GM18520 (cell line): ENCODE measurements at regions not wholly inside any gene's neighbourhood (a gene's known extent, or its start where the extent isn't known, plus 50 kb on each side); places are given as distances from the start of the nearest gene placed in this dataset.
"Not testable (repeated sequence)": the region's sequence is repeated elsewhere in the genome, so short reads cannot be mapped to it uniquely, and the experiment has no call there.

Experiments used
- ATAC-seq: cut with Tn5 transposase; IDR thresholded peaks from one replicate; pipeline ENCODE4 v1.9.1; 2021; ENCODE audit not compliant: unreplicated experiment

DNA sequence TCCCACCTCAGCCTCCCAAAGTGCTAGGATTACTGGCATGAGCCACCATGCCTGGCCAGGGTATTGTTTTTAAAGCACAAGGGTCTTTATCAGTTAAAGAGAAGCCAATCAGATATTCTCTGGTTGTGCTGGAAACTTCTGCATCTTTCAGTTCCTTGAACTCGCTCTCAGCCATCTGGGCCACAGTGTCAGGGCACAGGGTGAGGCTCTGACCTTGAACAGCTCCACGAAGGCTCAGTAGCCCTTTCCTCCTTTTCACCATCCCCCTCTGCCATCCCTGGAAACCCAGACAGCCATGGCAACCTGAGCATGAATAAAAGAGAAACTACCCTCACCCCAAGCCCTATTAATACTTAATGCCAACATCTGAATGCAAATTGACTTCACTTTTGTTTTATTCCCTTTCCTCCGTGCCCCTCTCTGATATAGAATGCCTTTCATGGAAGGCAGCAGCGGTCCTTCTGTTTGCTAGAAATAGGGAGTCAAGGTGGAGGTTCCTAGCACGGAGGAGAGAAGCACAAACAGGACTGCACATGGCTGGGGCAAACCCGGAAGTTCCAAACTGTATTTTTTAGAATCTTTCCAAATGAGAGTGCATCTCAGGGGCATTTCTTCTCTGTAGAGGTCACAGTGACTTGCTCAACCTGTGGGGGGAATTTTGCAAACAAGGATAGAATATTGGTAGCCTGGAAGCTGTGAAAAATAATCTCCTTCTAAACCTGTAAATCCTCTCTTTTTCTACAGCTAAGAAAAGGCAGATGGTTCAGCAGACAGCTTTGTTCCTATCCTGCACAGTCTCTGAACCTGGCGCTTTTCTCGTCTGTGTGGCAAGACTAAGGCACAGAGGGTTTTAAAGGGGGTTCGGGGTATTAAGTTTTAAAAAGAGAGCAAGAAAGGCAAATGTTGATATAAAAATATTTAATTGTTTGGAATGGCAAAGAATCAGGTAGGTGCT is 176.4 kb upstream of the RREB1 start:
- no peak for ATAC-seq

- ATAC-seq: no peak
Observed at GRCh38 chr6:6932341-6932740, 175.4 kb upstream of the RREB1 start.

DNA sequence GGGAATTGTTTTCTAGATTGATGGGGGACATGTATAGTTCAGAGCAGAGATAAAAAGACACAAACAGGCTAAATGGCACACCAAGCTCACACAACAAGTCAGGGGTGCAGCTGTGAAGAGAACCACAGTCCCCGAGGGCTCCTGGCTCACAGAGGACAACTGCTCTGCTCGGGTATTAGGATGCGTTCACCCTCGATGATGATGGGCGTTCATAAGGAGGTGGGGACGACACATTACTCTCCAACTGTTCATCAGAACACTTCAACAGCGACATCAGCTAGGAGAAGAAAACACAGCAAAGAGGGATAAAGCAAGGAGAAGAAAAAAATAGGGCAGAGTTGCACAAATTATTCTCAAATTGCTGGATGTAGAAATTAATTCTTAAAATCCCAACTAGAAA is 174.8 kb upstream of the RREB1 start:
- no peak for ATAC-seq

- ATAC-seq: no peak
Observed at GRCh38 chr6:6940031-6941025, 167.4 kb upstream of the RREB1 start.

GRCh38 chr6:6941201-6941600 is 166.6 kb upstream of the RREB1 start:
- ATAC-seq: no peak

DNA sequence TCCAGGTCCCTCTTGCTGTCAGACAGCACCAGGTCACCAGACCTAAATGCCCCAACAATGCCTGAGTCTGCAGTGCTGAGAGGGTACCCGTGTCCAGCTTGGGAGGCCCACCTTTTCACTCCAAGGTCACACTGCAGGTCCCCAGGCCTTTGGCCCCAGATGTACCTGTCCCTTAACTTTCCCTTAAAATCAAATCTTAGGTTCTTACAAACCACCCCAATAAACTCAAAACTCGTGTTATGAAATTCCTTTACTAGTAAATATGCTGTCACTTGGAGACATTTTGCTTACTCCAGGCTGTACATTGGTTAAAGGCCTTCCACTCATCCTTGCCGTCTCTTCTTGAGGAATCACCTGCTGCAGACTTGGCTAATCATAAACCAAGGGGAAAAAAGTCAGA is 165.7 kb upstream of the RREB1 start:
- ATAC-seq: no peak

DNA sequence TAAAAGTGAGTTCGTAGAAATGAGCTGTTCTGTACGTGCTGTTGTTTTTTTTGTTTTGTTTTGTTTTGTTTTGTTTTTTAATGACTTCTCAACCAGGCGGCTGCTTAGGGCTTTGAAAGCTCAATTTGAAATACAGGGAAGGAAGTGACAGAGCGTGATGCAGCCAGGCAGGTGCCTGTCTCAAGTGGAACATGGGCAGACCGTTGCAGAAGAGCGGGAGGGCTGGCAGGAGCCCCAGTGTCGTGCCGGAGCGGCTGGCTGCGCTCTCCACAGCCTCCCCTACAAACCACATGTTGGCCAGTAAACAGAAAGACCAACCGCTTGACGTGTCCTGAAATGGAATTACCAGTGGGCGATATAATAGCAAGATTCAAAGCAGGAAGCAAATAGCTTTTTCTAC is 164.9 kb upstream of the RREB1 start:
- ATAC-seq: no peak

GRCh38 chr6:6943421-6943820 is 164.3 kb upstream of the RREB1 start:
- no peak for ATAC-seq

DNA sequence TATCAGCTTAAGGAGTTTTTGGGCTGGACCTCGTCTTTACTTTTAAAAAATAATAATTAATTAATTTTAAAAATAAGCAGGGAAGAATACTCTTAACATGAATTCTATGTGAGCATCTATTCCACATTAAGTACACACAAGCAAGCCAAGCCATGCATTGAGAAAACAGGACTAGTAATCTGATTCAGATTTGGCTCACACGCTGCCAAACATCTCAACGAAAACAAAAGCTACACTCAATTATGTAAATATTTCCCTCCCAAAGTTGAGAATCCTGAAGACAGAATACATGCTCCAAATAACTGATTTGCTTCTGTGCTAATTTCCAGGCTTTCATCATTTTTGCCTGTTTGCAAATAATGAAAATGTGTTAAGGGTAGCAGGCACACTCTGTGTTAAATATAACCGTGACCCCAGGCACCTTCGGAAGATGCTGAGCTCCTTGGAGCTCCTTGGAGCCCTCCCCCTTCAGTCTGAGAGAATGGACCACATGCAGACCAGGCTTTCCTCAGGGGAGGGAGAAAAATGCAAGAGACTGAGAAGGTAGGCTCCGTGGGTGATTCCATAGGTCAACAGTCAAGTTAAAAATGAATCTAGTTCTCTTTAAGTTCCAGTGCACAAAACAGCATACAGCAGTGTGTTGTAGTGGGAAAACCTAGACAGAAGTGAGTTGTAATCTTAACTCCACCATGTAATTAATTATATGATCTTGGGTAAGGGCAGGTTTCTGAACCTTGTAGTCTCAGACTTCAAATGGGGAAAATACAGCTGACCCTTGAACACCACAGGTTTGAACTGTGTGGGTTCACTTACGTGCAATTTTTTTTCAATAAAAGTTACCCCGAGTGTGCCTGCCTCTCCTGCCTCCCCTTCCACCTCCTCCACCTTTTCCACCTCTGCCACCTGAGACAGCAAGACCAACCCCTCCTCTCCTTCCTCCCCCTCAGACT is 161.3 kb upstream of the RREB1 start:
- ATAC-seq: no peak

- ATAC-seq: no peak
Observed at GRCh38 chr6:6950373-6951145, 157.2 kb upstream of the RREB1 start.

GRCh38 chr6:6951355-6951754 is 156.4 kb upstream of the RREB1 start:
- no peak for ATAC-seq

- no peak for ATAC-seq
Observed at GRCh38 chr6:6952484-6952883, 155.3 kb upstream of the RREB1 start.

DNA sequence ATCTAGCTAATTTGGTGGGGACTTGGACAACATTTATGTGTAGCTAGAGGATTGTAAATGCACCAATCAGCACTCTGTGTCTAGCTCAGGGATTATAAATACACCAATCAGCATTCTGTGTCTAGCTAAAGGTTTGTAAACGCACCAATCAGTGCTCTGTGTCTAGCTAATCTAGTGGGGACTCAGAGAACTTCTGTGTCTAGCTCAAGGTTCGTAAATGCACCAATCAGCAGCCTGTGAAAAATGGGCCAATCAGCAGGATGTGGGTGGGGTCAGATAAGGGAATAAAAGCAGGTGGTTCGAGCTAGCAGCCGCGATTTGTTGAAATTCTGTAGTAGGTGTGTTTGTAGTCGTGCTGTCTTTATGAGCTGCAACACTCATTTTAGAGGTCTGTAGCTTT is 154.8 kb upstream of the RREB1 start:
- ATAC-seq: not testable (repeated sequence)

GRCh38 chr6:6960571-6961251 is 147.1 kb upstream of the RREB1 start:
- no peak for ATAC-seq

- ATAC-seq: no peak
Observed at GRCh38 chr6:6962086-6962485, 145.7 kb upstream of the RREB1 start.

- no peak for ATAC-seq
Observed at GRCh38 chr6:6962699-6963098, 145.1 kb upstream of the RREB1 start.

GRCh38 chr6:6963390-6963789 is 144.4 kb upstream of the RREB1 start:
- not testable (repeated sequence) for ATAC-seq

- no peak for ATAC-seq
Observed at GRCh38 chr6:6964675-6965074, 143.1 kb upstream of the RREB1 start.

DNA sequence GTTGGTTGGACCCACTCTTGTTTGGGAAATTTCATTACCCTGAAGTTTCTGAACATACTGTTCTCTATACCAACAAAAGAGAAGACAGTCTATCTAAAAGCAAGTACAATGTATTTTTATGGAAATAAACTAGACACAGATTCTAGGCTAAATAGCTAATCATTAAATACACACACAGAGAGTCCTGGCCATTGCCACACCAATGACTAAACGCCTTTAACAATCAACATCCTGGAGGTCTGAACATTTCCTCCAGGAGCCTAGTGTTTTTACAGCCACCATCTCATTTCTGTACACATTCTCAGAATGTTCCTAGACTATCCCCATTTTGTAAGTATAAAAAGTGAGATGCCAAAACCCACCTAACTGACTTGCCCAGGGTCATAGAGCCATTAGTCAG is 141.6 kb upstream of the RREB1 start:
- no peak for ATAC-seq
